Adipocyte (in vitro differentiated cells): ENCODE measurements at regions not wholly inside any gene's neighbourhood (a gene's known extent, or its start where the extent isn't known, plus 50 kb on each side); places are given as distances from the start of the nearest gene placed in this dataset.
A peak's percentile ranks its signal among the peaks of the same experiment; 100 is the strongest.

Experiments used
- DNase-seq: peaks from one replicate; pipeline ENCODE4 v3.0.0-alpha.2; 2015; ENCODE audit warnings: low read depth
- H3K27me3 ChIP-seq: replicated peaks from 2 replicates; pipeline ENCODE4 v1.7.0; 2013; ENCODE audit warnings: mild to moderate bottlenecking, low read length, moderate library complexity; ENCODE audit not compliant: control insufficient read depth, insufficient read depth
- H3K36me3 ChIP-seq: 2 replicates; pipeline ENCODE4 v1.7.0; 2013; ENCODE audit warnings: low read length, mild to moderate bottlenecking, moderate library complexity; ENCODE audit not compliant: control insufficient read depth, insufficient read depth, severe bottlenecking
- H3K4me1 ChIP-seq: 2 replicates; pipeline ENCODE4 v1.7.0; 2013; ENCODE audit warnings: mild to moderate bottlenecking, low read length, moderate library complexity; ENCODE audit not compliant: control insufficient read depth, insufficient read depth
- H3K4me3 ChIP-seq: 2 replicates; pipeline ENCODE4 v1.7.0; 2013; ENCODE audit warnings: mild to moderate bottlenecking, low read length, moderate library complexity
- H3K9ac ChIP-seq: 2 replicates; pipeline ENCODE4 v1.7.0; 2013; ENCODE audit warnings: mild to moderate bottlenecking, low read length, moderate library complexity
- H3K9me3 ChIP-seq: 2 replicates; pipeline ENCODE4 v1.7.0; 2013; ENCODE audit warnings: mild to moderate bottlenecking, low read length, moderate library complexity; ENCODE audit not compliant: control insufficient read depth

GRCh38 chr5:6806668-6807067 is 93.4 kb downstream of the TENT4A start:
- Histone ChIP-seq H3K36me3 (no peaks in the 10 kb centered on the region), H3K9me3 (peaks cover 12% of the 10 kb centered on the region), H3K4me1 (peaks cover 7% of the 10 kb centered on the region), H3K9ac (no peak overlapping the region), H3K4me3 (no peak overlapping the region), H3K27me3 (no peaks in the 10 kb centered on the region)
- no peak for DNase-seq

GRCh38 chr5:6808462-6808861 is 95.2 kb downstream of the TENT4A start:
- no peak overlapping the region for H3K9ac ChIP-seq
- no peak overlapping the region for H3K4me3 ChIP-seq
- peaks cover 14% of the 10 kb centered on the region for H3K4me1 ChIP-seq
- DNase-seq = no peak
- no peaks in the 10 kb centered on the region for H3K36me3 ChIP-seq
- H3K27me3 ChIP-seq = no peaks in the 10 kb centered on the region
- peaks cover 12% of the 10 kb centered on the region for H3K9me3 ChIP-seq

GRCh38 chr5:6810641-6811405 is 97.6 kb downstream of the TENT4A start:
- Histone ChIP-seq H3K27me3 (peaks cover 6% of the 10 kb centered on the region), H3K9ac (no peak overlapping the region), H3K9me3 (peaks cover 12% of the 10 kb centered on the region), H3K4me3 (no peak overlapping the region), H3K4me1 (peaks cover 9% of the 10 kb centered on the region), H3K36me3 (no peaks in the 10 kb centered on the region)
- no peak for DNase-seq

- Histone ChIP-seq H3K27me3 (peaks cover 6% of the 10 kb centered on the region), H3K4me3 (no peak overlapping the region), H3K36me3 (no peaks in the 10 kb centered on the region), H3K9ac (no peak overlapping the region), H3K4me1 (peaks cover 9% of the 10 kb centered on the region), H3K9me3 (peaks cover 1% of the 10 kb centered on the region)
- DNase-seq = no peak
Measured at GRCh38 chr5:6812091-6812490, 98.9 kb downstream of the TENT4A start.

- no peak overlapping the region for H3K4me3 ChIP-seq
- peak; percentile 80 for DNase-seq
- peaks cover 9% of the 10 kb centered on the region for H3K4me1 ChIP-seq
- H3K9ac ChIP-seq = no peak overlapping the region
- H3K9me3 ChIP-seq = no peaks in the 10 kb centered on the region
- H3K36me3 ChIP-seq = no peaks in the 10 kb centered on the region
- peaks cover 6% of the 10 kb centered on the region for H3K27me3 ChIP-seq
Measured at GRCh38 chr5:6812800-6813731, 99.8 kb downstream of the TENT4A start.

GRCh38 chr5:6814816-6815215 is 101.6 kb downstream of the TENT4A start:
- H3K9me3 ChIP-seq = no peaks in the 10 kb centered on the region
- H3K9ac ChIP-seq = no peak overlapping the region
- H3K4me3 ChIP-seq = no peak overlapping the region
- peaks cover 9% of the 10 kb centered on the region for H3K4me1 ChIP-seq
- H3K36me3 ChIP-seq = no peaks in the 10 kb centered on the region
- no peak for DNase-seq
- peaks cover 6% of the 10 kb centered on the region for H3K27me3 ChIP-seq

- Histone ChIP-seq H3K9ac (no peak overlapping the region), H3K36me3 (no peaks in the 10 kb centered on the region), H3K27me3 (peaks cover 9% of the 10 kb centered on the region), H3K4me1 (no peaks in the 10 kb centered on the region), H3K9me3 (peaks cover 25% of the 10 kb centered on the region), H3K4me3 (no peak overlapping the region)
- DNase-seq = no peak
Measured at GRCh38 chr5:6818594-6819511, 105.6 kb downstream of the TENT4A start.

- no peak overlapping the region for H3K4me3 ChIP-seq
- H3K4me1 ChIP-seq = no peaks in the 10 kb centered on the region
- no peak for DNase-seq
- peaks cover 25% of the 10 kb centered on the region for H3K9me3 ChIP-seq
- no peaks in the 10 kb centered on the region for H3K36me3 ChIP-seq
- H3K27me3 ChIP-seq = peaks cover 7% of the 10 kb centered on the region
- H3K9ac ChIP-seq = no peak overlapping the region
Measured at GRCh38 chr5:6819521-6819920, 106.3 kb downstream of the TENT4A start.

GRCh38 chr5:6820851-6821479 is 107.7 kb downstream of the TENT4A start:
- H3K9ac ChIP-seq = no peak overlapping the region
- H3K4me1 ChIP-seq = no peaks in the 10 kb centered on the region
- H3K27me3 ChIP-seq = peaks cover 7% of the 10 kb centered on the region
- H3K9me3 ChIP-seq = peaks cover 25% of the 10 kb centered on the region
- H3K4me3 ChIP-seq = no peak overlapping the region
- H3K36me3 ChIP-seq = no peaks in the 10 kb centered on the region
- DNase-seq = no peak

GRCh38 chr5:6822068-6822467 is 108.8 kb downstream of the TENT4A start:
- peaks cover 7% of the 10 kb centered on the region for H3K27me3 ChIP-seq
- H3K36me3 ChIP-seq = no peaks in the 10 kb centered on the region
- DNase-seq = no peak
- peaks cover 25% of the 10 kb centered on the region for H3K9me3 ChIP-seq
- no peak overlapping the region for H3K4me3 ChIP-seq
- no peak overlapping the region for H3K9ac ChIP-seq
- H3K4me1 ChIP-seq = no peaks in the 10 kb centered on the region
